Retinal pigment epithelial cell (primary cell): ENCODE measurements at regions not wholly inside any gene's neighbourhood (a gene's known extent, or its start where the extent isn't known, plus 50 kb on each side); places are given as distances from the start of the nearest gene placed in this dataset.

Source experiments
- DNase-seq: peaks from one replicate; pipeline ENCODE4 v3.0.0-alpha.2; 2010; ENCODE audit warnings: low read depth
- H3K4me3 ChIP-seq: 2 replicates; pipeline ENCODE4 v1.5.1; 2011; ENCODE audit warnings: mild to moderate bottlenecking, low read length, control low read depth, moderate library complexity
- TF ChIP-seq, protein P1 (sequence below): conservative IDR thresholded peaks from 2 replicates; pipeline ENCODE4 v1.5.1; 2011; ENCODE audit warnings: low read depth, low read length, control low read depth, inconsistent platforms

DNA sequence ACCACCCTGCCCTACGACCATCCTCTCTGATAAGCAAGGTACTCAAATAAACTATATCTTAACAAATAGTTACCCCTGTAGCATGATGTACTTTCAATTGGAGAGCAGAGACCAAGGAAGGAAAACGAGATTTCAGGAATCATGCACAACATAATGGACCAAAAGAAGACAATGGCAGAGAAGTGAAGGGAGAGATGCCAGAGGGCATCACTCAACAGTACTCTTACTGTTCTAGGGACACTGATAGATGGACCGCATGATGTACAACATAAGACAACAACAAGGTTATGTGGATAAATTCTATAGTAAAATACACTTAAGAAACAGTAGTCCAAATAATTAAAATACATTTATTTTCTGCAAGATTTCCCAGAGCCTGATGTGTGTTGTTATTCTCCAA is 77.5 kb upstream of the IFNG-AS1 start:
- TF ChIP-seq, protein P1, sequence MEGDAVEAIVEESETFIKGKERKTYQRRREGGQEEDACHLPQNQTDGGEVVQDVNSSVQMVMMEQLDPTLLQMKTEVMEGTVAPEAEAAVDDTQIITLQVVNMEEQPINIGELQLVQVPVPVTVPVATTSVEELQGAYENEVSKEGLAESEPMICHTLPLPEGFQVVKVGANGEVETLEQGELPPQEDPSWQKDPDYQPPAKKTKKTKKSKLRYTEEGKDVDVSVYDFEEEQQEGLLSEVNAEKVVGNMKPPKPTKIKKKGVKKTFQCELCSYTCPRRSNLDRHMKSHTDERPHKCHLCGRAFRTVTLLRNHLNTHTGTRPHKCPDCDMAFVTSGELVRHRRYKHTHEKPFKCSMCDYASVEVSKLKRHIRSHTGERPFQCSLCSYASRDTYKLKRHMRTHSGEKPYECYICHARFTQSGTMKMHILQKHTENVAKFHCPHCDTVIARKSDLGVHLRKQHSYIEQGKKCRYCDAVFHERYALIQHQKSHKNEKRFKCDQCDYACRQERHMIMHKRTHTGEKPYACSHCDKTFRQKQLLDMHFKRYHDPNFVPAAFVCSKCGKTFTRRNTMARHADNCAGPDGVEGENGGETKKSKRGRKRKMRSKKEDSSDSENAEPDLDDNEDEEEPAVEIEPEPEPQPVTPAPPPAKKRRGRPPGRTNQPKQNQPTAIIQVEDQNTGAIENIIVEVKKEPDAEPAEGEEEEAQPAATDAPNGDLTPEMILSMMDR, result no peak
- H3K4me3 ChIP-seq, result no peak overlapping the region
- DNase-seq, result no peak

DNA sequence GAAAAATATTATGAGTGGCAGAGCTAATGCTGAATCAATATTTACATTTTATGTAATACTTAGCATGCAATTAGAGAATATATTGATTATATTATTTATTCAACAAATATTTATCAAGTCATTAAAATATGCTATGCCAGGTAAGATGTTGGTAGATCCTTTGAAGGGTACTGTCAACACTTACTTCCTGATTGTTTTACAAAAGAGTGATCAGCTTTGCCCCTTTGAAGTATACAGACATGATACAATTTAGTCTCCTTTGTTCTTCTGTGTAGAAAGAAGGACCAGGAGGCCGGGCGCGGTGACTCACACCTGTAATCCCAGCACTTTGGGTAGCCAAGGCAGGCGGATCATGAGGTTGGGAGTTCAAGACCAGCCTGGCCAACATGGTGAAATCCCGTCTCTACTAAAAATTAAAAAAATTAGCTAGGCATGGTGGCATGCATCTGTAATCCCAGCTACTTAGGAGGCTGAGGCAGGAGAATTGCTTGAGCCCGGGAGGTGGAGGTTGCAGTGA is 73.9 kb upstream of the IFNG-AS1 start:
- H3K4me3 ChIP-seq, result no peak overlapping the region
- DNase-seq, result no peak
- TF ChIP-seq, protein P1, result no peak

DNA sequence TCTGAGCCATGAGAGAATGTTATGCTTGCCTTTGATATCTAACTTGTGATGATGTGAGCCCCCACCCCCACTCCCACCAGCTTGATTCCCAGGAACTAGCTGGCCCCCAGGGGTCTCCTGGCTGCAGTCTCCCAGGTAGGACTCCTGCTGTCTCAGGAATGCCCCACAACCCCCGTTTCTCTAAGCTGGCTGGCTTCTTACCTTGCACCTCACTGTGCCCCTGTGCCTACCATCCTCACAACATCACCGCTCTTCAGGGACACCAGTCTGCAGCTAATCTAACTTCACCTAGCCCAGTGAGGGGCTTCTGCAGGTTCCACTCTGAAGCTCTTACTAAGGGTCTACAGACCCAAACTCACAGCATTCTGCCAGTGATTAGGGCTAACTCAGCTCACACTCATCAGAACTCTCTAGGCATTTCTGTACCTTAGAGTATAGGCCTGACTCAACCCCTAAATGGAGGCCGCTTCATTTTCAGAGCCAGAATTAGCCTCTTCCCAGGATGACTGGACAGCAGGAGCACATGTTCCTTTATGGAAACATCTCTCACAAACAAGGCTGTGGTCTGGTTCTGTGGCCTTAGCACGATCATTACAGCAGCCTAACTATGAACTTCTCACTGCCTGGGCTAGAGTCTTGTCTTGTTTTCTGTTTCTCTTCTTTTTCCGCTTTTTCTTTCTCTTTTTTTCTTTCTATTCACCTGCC is 72.8 kb upstream of the IFNG-AS1 start:
- TF ChIP-seq, protein P1, result no peak
- no peak for DNase-seq
- no peak overlapping the region for H3K4me3 ChIP-seq

DNA sequence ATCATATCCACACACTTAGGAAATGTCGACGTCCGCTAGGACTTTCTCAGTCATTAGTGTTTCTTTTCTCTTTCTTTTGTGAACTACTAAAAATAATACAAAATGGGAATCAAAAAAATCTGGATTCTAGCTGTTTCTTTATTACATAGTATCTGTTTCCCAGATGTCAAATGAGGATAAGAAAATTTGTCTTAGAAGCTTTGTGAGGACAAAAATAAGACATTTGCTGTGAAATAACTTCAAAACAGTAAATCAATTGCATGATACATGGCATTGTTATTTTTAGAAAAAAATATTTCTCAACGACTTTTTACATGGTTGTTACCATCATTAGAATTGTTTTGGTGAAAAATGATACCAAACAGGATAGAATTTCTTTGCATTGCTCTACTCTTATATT is 71.4 kb upstream of the IFNG-AS1 start:
- TF ChIP-seq, protein P1, result no peak
- H3K4me3 ChIP-seq, result no peak overlapping the region
- DNase-seq, result no peak

DNA sequence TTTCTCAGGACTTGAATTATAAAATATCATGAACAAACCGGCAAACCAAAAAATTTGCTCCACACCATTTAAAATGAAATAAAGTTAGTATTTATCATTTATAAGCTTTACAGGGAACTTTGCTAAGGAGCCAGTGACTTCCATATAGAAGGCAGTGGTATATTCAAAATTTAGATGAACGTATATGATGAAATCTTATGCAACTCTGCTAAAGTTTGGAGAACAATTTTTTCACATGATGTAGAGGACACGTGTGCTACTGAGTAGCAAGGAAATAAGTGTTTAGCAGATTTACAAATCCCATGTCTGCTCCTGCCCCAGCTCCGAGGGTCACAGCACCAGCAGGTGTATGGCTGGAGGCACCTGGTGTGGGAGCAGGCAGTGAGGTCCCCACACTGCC is 70.8 kb upstream of the IFNG-AS1 start:
- H3K4me3 ChIP-seq, result no peak overlapping the region
- DNase-seq, result no peak
- TF ChIP-seq, protein P1, result no peak

DNA sequence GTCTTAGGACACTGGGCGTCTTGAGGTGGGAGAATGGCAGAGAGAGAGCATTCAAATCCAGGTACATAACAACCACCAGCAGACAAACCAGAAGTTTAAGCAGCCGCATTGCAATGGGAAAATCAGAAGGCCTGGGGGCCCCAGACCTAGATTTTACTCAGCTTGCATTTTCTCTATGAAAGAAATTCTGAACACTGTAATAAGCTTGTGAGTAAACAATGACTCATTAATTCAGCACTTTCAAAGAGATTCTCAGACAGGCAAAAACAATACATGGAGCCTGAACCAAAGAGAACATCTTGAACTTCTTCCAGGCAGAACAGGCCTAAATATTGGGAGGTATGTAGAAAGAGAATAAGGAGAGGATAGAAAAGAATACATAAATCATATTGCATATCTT is 69.8 kb upstream of the IFNG-AS1 start:
- no peak for DNase-seq
- TF ChIP-seq, protein P1, result no peak
- no peak overlapping the region for H3K4me3 ChIP-seq

DNA sequence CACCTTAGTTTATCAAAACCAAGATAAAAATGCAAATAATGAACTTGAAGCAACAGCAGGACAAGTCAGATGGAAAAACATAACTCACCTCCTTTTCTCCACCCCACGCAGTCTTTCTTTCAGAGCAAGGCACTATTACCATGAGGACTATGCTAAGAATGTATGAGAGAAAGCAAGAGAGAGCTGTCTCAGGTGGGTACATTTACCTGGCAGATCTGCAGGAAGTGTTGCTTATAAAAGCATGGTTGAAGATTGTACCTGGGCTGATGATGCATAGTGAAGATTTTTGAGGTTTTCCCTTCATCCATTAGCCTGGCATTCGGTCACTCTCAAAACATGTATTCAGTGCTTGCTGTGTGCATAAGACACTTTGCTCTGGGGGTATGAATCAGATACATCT is 68.8 kb upstream of the IFNG-AS1 start:
- no peak for DNase-seq
- TF ChIP-seq, protein P1, result no peak
- no peak overlapping the region for H3K4me3 ChIP-seq
